ENCODE measurements at regions not wholly inside any gene's neighbourhood (a gene's known extent, or its start where the extent isn't known, plus 50 kb on each side); places are given as distances from the start of the nearest gene placed in this dataset.

DNA sequence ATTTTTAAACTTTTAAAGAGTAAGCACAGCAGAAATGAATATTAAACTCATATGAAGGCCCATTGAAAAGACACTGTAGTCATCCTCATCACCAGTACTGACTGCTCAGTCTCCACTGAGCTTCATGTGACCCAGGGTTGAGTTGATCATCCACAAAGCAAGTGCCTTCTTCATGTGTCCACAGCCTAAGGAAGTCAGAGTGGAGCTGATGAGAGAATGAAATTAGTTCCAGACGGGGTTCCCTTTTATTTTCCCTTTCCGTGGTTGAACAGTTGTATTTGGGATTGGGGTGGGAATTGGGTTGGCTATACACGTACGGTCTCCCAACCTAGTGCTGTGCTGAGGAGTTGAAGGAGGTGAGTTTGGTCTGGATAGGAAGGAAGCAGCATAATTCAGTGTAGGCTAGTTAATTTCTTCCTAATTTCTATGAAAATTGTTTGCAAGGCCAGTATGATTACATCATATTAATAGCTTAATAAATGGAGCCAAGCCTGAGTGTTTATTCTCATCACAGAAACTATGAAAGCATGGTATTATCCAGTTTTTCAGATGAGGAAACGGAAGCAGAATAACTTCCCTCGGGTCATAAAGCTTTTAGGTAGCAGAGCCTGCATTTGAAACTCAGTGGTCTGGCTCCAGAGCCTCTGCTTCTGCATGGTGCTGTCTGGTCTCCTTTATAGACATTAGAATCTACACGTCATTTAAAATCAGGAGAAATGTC is 103.9 kb upstream of the DMRT1 start:
- Histone ChIP-seq H3K27ac (peak overlapping the region; percentile 97 to 98), H3K4me3 (no peak overlapping the region)
- no peak for DNase-seq (ENCODE audit: low spot score)
- TF ChIP-seq, protein P1, sequence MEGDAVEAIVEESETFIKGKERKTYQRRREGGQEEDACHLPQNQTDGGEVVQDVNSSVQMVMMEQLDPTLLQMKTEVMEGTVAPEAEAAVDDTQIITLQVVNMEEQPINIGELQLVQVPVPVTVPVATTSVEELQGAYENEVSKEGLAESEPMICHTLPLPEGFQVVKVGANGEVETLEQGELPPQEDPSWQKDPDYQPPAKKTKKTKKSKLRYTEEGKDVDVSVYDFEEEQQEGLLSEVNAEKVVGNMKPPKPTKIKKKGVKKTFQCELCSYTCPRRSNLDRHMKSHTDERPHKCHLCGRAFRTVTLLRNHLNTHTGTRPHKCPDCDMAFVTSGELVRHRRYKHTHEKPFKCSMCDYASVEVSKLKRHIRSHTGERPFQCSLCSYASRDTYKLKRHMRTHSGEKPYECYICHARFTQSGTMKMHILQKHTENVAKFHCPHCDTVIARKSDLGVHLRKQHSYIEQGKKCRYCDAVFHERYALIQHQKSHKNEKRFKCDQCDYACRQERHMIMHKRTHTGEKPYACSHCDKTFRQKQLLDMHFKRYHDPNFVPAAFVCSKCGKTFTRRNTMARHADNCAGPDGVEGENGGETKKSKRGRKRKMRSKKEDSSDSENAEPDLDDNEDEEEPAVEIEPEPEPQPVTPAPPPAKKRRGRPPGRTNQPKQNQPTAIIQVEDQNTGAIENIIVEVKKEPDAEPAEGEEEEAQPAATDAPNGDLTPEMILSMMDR (IDR thresholded peaks at IDR 0.05), result no peak

DNA sequence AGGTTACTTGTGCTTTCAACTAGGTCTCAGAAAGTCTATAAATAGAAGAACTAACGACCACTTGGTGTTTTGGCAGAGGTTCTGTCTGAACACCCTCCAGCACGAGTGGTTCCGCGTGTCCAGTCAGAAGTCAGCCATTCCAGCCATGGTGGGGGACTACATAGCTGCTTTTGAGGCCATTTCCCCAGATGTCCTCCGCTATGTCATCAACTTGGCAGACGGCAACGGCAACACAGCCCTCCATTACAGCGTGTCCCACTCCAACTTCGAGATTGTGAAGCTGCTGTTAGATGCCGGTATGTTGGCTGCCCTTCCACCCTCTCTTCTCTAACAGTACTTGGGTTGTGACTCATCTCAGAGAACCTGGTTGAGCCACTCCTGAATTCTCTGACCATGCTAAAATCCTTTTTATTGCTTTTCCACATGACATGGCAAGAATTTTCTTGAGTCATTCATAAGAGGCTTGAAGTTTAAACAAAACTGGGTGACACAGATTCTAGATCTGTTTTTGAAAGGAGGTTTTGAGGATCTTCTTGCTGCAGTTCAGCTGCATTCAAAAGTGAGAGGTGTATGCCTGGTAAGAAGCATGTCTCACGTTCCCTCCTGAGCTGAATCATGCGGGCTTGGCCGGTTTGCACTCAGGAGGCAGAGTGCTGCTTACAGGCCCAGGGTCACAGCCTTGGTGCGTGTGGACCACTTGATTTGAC is 103.1 kb upstream of the DMRT1 start:
- TF ChIP-seq, protein P1 (IDR thresholded peaks at IDR 0.05), result no peak
- peak; percentile 93 for DNase-seq (ENCODE audit: low spot score)
- H3K4me3 ChIP-seq, result peak overlapping the region; percentile 43
- H3K27ac ChIP-seq, result peak overlapping the region; percentile 97 to 98

DNA sequence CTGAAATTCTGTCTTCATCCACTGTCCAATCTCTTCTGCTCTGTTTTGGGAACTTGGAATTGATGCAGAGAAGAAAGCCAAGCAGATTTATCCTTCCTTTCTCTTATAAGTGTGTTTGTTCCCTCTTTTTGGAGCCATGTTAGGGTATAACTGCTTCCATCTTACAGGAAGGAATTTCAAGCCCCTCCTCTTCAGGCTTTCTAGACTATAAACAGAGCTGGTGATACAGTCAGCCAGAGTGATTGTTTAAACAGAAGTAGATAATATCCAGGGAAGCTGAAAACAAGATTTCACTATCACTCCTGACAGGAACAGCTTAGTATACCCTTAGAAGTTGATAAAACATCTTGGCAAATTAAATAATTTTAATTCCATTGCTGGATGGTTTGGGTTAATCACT is 102.1 kb upstream of the DMRT1 start:
- TF ChIP-seq, protein P1 (IDR thresholded peaks at IDR 0.05), result no peak
- Histone ChIP-seq H3K27ac (peak overlapping the region; percentile 97 to 98), H3K4me3 (no peak overlapping the region)
- DNase-seq (ENCODE audit: low spot score), result no peak

DNA sequence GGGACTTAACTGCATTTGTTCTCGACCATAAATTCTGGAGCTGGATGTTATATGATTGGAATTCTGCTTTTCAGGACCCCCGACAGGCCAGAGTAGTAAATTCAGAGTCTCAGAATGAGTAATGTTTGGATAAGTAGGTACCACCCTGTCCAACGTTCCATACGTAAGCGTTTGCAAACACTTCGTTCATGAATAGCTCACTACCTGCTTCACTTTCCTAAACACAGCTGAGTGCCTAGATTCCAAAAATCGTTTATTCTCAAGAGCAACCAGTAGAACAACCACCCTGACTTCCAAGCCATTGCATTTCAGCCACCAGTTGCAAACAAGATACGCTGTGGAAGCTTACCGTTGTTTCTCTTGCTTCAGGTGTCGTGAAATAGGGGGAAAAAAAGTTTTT is 101.3 kb upstream of the DMRT1 start:
- Histone ChIP-seq H3K4me3 (no peak overlapping the region), H3K27ac (peak overlapping the region; percentile 28 to 97)
- no peak for DNase-seq (ENCODE audit: low spot score)
- TF ChIP-seq, protein P1 (IDR thresholded peaks at IDR 0.05), result no peak

DNA sequence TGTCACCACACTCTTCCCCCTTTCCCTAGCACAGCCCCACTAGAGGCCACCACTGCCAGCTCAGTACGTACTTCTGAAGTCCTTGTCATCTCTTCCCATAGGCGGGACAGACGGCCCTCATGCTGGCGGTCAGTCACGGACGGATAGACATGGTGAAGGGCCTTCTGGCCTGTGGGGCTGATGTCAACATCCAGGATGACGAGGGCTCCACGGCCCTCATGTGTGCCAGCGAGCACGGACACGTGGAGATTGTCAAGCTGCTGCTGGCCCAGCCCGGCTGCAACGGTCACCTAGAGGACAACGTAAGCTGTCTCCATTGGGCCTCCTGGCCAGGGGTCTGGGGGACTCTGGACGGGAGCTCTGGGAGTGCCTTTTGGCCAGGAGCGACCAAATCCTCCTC is 99.4 kb upstream of the DMRT1 start:
- Histone ChIP-seq H3K4me3 (no peak overlapping the region), H3K27ac (peak overlapping the region in 1 of 2 donors; percentile 33)
- DNase-seq (ENCODE audit: low spot score), result no peak
- TF ChIP-seq, protein P1 (IDR thresholded peaks at IDR 0.05), result no peak

DNA sequence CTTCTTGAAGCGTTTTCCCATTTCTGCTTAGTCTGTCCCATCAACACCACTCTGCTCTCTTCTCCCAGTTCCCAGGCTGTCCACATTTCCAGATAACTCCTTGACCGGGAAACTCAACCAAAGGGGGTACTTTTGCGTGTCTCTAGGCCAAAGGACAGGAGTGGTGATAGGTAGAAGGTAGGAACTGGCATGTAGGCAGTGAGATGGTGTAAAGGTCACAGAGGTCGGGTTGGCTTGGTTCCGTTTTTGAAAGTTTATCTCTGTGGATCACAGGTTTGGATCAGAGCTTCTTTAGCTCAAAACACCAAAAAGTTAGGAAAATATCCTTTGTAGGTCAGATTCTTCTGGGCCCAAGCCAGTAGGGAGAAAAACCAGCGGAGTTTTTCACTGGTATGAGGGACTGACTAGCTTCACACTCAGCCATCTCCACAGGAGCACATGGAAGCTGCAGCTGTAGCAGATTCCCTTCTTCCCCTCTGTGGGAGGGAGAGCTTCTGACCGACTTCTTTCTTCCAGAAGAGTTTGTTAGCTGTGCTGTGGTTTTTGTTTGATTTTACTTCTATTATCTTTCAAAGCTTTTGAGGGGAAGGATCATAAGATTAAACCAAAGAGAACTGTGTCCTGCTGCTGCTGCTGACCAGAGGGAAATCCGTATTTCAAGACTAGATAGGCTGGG is 98.4 kb upstream of the DMRT1 start:
- H3K27ac ChIP-seq, result peak overlapping the region; percentile 48 to 70
- no peak overlapping the region for H3K4me3 ChIP-seq

More for the DNA sequence above, 98.4 kb upstream of the DMRT1 start:
- DNase-seq (ENCODE audit: low spot score), result no peak
- TF ChIP-seq, protein P1 (IDR thresholded peaks at IDR 0.05), result no peak

Measured in coronary artery (tissue), 2 donors.